Fibroblast of mammary gland (primary cell): ENCODE measurements at regions not wholly inside any gene's neighbourhood (a gene's known extent, or its start where the extent isn't known, plus 50 kb on each side); places are given as distances from the start of the nearest gene placed in this dataset.

Experiments
- DNase-seq: peaks from one replicate; pipeline ENCODE4 v3.0.0-alpha.2; 2010; ENCODE audit warnings: low read depth
- H3K4me3 ChIP-seq: 2 replicates; pipeline ENCODE4 v1.5.1; 2011; ENCODE audit warnings: low read depth, mild to moderate bottlenecking, low read length, moderate library complexity; ENCODE audit not compliant: control insufficient read depth
- TF ChIP-seq, protein P1 (sequence below): conservative IDR thresholded peaks from 2 replicates; pipeline ENCODE4 v1.5.1; 2011; ENCODE audit warnings: low read depth, low read length, inconsistent platforms; ENCODE audit not compliant: control insufficient read depth, insufficient read depth

- TF ChIP-seq, protein P1, sequence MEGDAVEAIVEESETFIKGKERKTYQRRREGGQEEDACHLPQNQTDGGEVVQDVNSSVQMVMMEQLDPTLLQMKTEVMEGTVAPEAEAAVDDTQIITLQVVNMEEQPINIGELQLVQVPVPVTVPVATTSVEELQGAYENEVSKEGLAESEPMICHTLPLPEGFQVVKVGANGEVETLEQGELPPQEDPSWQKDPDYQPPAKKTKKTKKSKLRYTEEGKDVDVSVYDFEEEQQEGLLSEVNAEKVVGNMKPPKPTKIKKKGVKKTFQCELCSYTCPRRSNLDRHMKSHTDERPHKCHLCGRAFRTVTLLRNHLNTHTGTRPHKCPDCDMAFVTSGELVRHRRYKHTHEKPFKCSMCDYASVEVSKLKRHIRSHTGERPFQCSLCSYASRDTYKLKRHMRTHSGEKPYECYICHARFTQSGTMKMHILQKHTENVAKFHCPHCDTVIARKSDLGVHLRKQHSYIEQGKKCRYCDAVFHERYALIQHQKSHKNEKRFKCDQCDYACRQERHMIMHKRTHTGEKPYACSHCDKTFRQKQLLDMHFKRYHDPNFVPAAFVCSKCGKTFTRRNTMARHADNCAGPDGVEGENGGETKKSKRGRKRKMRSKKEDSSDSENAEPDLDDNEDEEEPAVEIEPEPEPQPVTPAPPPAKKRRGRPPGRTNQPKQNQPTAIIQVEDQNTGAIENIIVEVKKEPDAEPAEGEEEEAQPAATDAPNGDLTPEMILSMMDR = no peak
- DNase-seq = peak; percentile 85
- no peak overlapping the region for H3K4me3 ChIP-seq
Observed at GRCh38 chr5:98424681-98425450, 348.6 kb upstream of the RGMB start.

GRCh38 chr5:98425640-98426039 is 347.8 kb upstream of the RGMB start:
- TF ChIP-seq, protein P1 = no peak
- H3K4me3 ChIP-seq = no peak overlapping the region
- DNase-seq = no peak

DNA sequence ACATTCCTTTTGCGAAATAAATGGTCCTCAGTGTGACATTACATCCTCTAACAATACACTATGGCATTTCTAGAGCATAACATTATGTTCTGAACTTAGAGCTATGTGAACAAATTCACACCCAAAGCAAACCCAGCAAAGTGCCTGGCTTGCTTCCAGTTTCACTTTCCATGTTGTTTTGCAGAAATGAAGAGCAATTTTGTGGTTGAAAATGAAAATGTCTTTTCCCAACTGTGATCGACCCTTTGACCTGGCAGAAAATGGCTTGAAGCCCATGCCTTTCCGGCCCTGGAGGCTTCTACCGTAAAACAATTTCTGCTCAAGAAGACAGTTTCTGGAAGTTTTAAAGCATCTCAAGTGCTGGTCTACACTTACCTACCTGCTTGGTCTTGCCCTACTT is 344.7 kb upstream of the RGMB start:
- peak; percentile 92 for DNase-seq
- TF ChIP-seq, protein P1 = no peak
- H3K4me3 ChIP-seq = no peak overlapping the region

GRCh38 chr5:98432378-98432777 is 341.1 kb upstream of the RGMB start:
- H3K4me3 ChIP-seq = no peak overlapping the region
- no peak for DNase-seq
- TF ChIP-seq, protein P1 = no peak

GRCh38 chr5:98433022-98433421 is 340.4 kb upstream of the RGMB start:
- no peak for DNase-seq
- TF ChIP-seq, protein P1 = no peak
- no peak overlapping the region for H3K4me3 ChIP-seq

GRCh38 chr5:98433673-98434072 is 339.8 kb upstream of the RGMB start:
- TF ChIP-seq, protein P1 = no peak
- peak; percentile 61 for DNase-seq
- no peak overlapping the region for H3K4me3 ChIP-seq
